Karpas-422 (cell line): ENCODE measurements at regions not wholly inside any gene's neighbourhood (a gene's known extent, or its start where the extent isn't known, plus 50 kb on each side); places are given as distances from the start of the nearest gene placed in this dataset.

Source experiments
- DNase-seq: peaks from one replicate; pipeline ENCODE4 v3.0.0-alpha.2; 2015
- H2AFZ ChIP-seq: fragments of 200-600 bp; sonication (generic); 2 replicates; pipeline ENCODE4 v1.6.1; 2014; ENCODE audit warnings: antibody characterized with exemption, low read length, mixed read lengths
- H3K27ac ChIP-seq: fragments of 200-600 bp; sonication (generic); 2 replicates; pipeline ENCODE4 v1.5.1; 2014; ENCODE audit warnings: mild to moderate bottlenecking, low read length, moderate library complexity
- H3K27me3 ChIP-seq: fragments of 200-600 bp; sonication (generic); 2 replicates; pipeline ENCODE4 v1.6.1; 2014; ENCODE audit warnings: low read length, mixed read lengths
- H3K36me3 ChIP-seq: fragments of 200-600 bp; sonication (generic); 2 replicates; pipeline ENCODE4 v1.6.1; 2014; ENCODE audit warnings: low read length, mixed read lengths; ENCODE audit not compliant: insufficient read depth
- H3K4me1 ChIP-seq: fragments of 200-600 bp; sonication (generic); 2 replicates; pipeline ENCODE4 v1.6.1; 2014; ENCODE audit warnings: mild to moderate bottlenecking, low read length, mixed read lengths
- H3K4me2 ChIP-seq: fragments of 200-600 bp; sonication (generic); 2 replicates; pipeline ENCODE4 v1.6.1; 2014; ENCODE audit warnings: low read length, low read depth, mild to moderate bottlenecking; ENCODE audit not compliant: poor library complexity, severe bottlenecking
- H3K4me3 ChIP-seq: fragments of 200-600 bp; sonication (generic); 2 replicates; pipeline ENCODE4 v1.5.1; 2014; ENCODE audit warnings: mild to moderate bottlenecking, antibody characterized with exemption, low read length, mixed read lengths
- H3K79me2 ChIP-seq: fragments of 200-600 bp; sonication (generic); 2 replicates; pipeline ENCODE4 v1.6.1; 2014; ENCODE audit warnings: mild to moderate bottlenecking, low read length, mixed read lengths
- H3K9ac ChIP-seq: fragments of 200-600 bp; sonication (generic); 2 replicates; pipeline ENCODE4 v1.6.0; 2014; ENCODE audit warnings: low read length
- H3K9me2 ChIP-seq: fragments of 200-600 bp; sonication (generic), shearing (Covaris generic); replicated peaks from 2 replicates; pipeline ENCODE4 v1.6.0; 2014; ENCODE audit warnings: mild to moderate bottlenecking, low read length, moderate library complexity; ENCODE audit not compliant: insufficient read depth
- H3K9me3 ChIP-seq: fragments of 300-700, 200-600 bp; sonication (generic); 2 replicates; pipeline ENCODE4 v1.6.1; 2014; ENCODE audit warnings: low read length, mixed read lengths
- H4K20me1 ChIP-seq: fragments of 200-600 bp; sonication (generic); 2 replicates; pipeline ENCODE4 v1.6.1; 2014; ENCODE audit warnings: mild to moderate bottlenecking, antibody characterized with exemption, low read length, low read depth; ENCODE audit not compliant: insufficient read depth

- Histone ChIP-seq H2AFZ (peak overlapping the region; percentile 12; the same call in 1 of the 2 replicates), H4K20me1 (no peaks in the 10 kb centered on the region), H3K9me3 (no peaks in the 10 kb centered on the region), H3K27me3 (no peaks in the 10 kb centered on the region), H3K79me2 (no peaks in the 10 kb centered on the region), H3K27ac (no peak overlapping the region), H3K9me2 (no peaks in the 10 kb centered on the region), H3K4me1 (peaks cover 49% of the 10 kb centered on the region), H3K4me3 (peak overlapping the region; percentile 12; the same call in 1 of the 2 replicates), H3K36me3 (no peaks in the 10 kb centered on the region), H3K9ac (peak overlapping the region; percentile 12; the same call in 1 of the 2 replicates), H3K4me2 (peak overlapping the region; percentile 43)
- DNase-seq, result peak; percentile 70
These were observed 510.5 kb downstream of the IRS2 start for GRCh38 chr13:109275852-109276251.

GRCh38 chr13:109275139-109275745, 511.1 kb downstream of the IRS2 start:
- DNase-seq, result no peak
- Histone ChIP-seq H3K9ac (no peak overlapping the region; the same call in 1 of the 2 replicates), H3K4me2 (peak overlapping the region; percentile 43), H3K36me3 (no peaks in the 10 kb centered on the region), H3K79me2 (no peaks in the 10 kb centered on the region), H2AFZ (peak overlapping the region; percentile 12; the same call in 1 of the 2 replicates), H3K27me3 (no peaks in the 10 kb centered on the region), H3K4me3 (no peak overlapping the region), H3K9me2 (no peaks in the 10 kb centered on the region), H4K20me1 (no peaks in the 10 kb centered on the region), H3K27ac (no peak overlapping the region), H3K4me1 (peaks cover 49% of the 10 kb centered on the region), H3K9me3 (no peaks in the 10 kb centered on the region)

DNA sequence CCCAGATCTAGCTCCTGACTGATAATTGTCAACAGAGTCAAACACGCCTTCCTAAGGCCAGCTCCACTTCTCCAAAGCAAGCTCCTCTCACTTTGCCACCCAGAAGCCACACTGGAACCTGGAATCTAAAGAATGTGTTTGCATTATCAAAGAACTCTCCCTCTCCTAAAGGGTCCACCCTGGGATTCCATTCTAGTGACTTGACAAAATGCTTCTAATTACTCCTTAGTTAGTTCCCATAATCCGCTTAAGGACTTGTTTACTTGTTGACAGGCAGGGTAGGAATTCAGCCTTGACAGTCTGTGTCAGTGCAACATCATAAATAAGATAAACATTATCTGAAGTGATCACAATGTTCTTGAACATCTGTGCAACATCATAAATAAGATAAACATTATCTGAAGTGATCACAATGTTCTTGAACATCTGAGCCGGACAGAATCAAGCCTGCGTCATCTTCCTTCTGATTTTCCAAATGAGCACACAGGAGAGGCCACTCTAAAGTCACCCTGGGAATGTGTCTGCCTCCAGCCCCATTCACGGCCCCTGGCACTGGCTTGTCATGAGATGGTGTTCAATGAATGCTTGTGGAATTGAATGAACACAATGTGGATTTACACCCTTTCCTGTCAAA, 512.1 kb downstream of the IRS2 start:
- no peak overlapping the region for H2AFZ ChIP-seq
- H3K9me2 ChIP-seq, result no peaks in the 10 kb centered on the region
- DNase-seq, result no peak
- no peaks in the 10 kb centered on the region for H3K79me2 ChIP-seq
- peaks cover 49% of the 10 kb centered on the region for H3K4me1 ChIP-seq
- no peak overlapping the region for H3K27ac ChIP-seq
- H3K9ac ChIP-seq, result no peak overlapping the region
- no peak overlapping the region for H3K4me3 ChIP-seq
- no peak overlapping the region for H3K4me2 ChIP-seq
- H3K27me3 ChIP-seq, result no peaks in the 10 kb centered on the region
- no peaks in the 10 kb centered on the region for H3K9me3 ChIP-seq
- H4K20me1 ChIP-seq, result no peaks in the 10 kb centered on the region
- no peaks in the 10 kb centered on the region for H3K36me3 ChIP-seq

DNA sequence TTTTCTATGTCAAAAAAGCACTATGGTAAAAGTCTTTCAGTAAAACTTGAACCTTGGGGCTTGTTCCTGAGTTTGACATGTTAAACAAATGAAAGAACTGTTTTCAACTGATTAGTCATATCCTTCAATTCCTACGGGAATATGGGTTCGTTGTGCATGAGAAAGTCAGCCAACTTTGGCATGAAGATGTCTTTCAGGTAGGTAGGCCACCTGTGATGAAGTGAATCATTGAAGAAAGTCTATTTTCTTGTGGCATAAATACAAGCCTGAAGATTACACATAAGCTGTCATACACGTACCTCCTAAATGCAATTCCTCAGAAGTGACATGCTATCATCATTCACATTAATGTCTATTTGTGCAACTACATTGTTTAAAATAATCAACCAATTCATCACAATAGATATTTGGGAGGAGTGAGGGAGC, 513.0 kb downstream of the IRS2 start:
- Histone ChIP-seq H3K4me1 (peaks cover 49% of the 10 kb centered on the region), H3K9ac (no peak overlapping the region), H3K9me3 (no peaks in the 10 kb centered on the region), H3K9me2 (no peaks in the 10 kb centered on the region), H2AFZ (no peak overlapping the region), H3K79me2 (no peaks in the 10 kb centered on the region), H3K27ac (no peak overlapping the region), H4K20me1 (no peaks in the 10 kb centered on the region), H3K4me2 (peak overlapping the region; percentile 10), H3K4me3 (no peak overlapping the region), H3K27me3 (no peaks in the 10 kb centered on the region), H3K36me3 (no peaks in the 10 kb centered on the region)
- DNase-seq, result peak; percentile 55

- H2AFZ ChIP-seq, result no peak overlapping the region
- H3K79me2 ChIP-seq, result no peaks in the 10 kb centered on the region
- no peaks in the 10 kb centered on the region for H3K36me3 ChIP-seq
- H3K9ac ChIP-seq, result no peak overlapping the region
- no peak overlapping the region for H3K27ac ChIP-seq
- no peaks in the 10 kb centered on the region for H3K27me3 ChIP-seq
- no peaks in the 10 kb centered on the region for H3K9me3 ChIP-seq
- no peak overlapping the region for H3K4me3 ChIP-seq
- no peaks in the 10 kb centered on the region for H4K20me1 ChIP-seq
- no peaks in the 10 kb centered on the region for H3K9me2 ChIP-seq
- DNase-seq, result no peak
- H3K4me2 ChIP-seq, result peak overlapping the region; percentile 23
- peaks cover 49% of the 10 kb centered on the region for H3K4me1 ChIP-seq
These were observed 513.6 kb downstream of the IRS2 start for GRCh38 chr13:109272595-109273325.

GRCh38 chr13:109271555-109272541, 514.5 kb downstream of the IRS2 start:
- H3K27ac ChIP-seq, result no peak overlapping the region

DNA sequence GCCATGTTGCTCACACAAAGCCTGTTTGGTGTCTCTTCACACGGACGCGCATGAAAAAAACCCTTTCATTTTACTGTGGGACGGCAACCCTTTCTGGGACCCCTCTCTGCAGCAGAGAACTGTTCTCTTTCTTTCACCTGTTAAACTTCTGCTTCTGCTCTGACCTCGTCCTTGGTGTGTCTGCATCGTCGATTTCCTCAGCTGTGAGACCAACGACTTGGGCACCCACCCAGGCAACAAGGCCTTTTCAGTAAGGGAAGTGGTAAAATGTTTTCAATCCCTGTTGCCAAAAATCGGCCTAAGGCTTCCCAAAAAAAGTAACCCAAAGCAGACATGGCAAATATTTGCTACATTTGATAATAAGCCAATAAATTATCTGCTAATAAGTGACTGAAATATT, 515.3 kb downstream of the IRS2 start:
- no peak for DNase-seq
- peaks cover 39% of the 10 kb centered on the region for H3K4me1 ChIP-seq
- H3K27me3 ChIP-seq, result no peaks in the 10 kb centered on the region
- no peak overlapping the region for H3K9ac ChIP-seq
- no peaks in the 10 kb centered on the region for H4K20me1 ChIP-seq
- H3K4me2 ChIP-seq, result no peak overlapping the region
- no peaks in the 10 kb centered on the region for H3K9me2 ChIP-seq
- H3K9me3 ChIP-seq, result no peaks in the 10 kb centered on the region
- H3K36me3 ChIP-seq, result no peaks in the 10 kb centered on the region
- no peak overlapping the region for H2AFZ ChIP-seq
- H3K4me3 ChIP-seq, result no peak overlapping the region
- H3K27ac ChIP-seq, result no peak overlapping the region
- no peaks in the 10 kb centered on the region for H3K79me2 ChIP-seq

More at GRCh38 chr13:109271555-109272541, 514.5 kb downstream of the IRS2 start:
- no peaks in the 10 kb centered on the region for H3K9me3 ChIP-seq
- peak overlapping the region; percentile 23 for H3K4me2 ChIP-seq
- peak; percentile 78 for DNase-seq
- H3K27me3 ChIP-seq, result no peaks in the 10 kb centered on the region
- H3K36me3 ChIP-seq, result no peaks in the 10 kb centered on the region
- H2AFZ ChIP-seq, result no peak overlapping the region
- no peaks in the 10 kb centered on the region for H4K20me1 ChIP-seq
- H3K9me2 ChIP-seq, result no peaks in the 10 kb centered on the region
- no peak overlapping the region for H3K4me3 ChIP-seq
- peaks cover 47% of the 10 kb centered on the region for H3K4me1 ChIP-seq
- no peaks in the 10 kb centered on the region for H3K79me2 ChIP-seq
- H3K9ac ChIP-seq, result no peak overlapping the region
